ENCODE measurements at regions not wholly inside any gene's neighbourhood (a gene's known extent, or its start where the extent isn't known, plus 50 kb on each side); places are given as distances from the start of the nearest gene placed in this dataset.
A peak's percentile ranks its signal among the peaks of the same experiment; 100 is the strongest.
"Not testable (repeated sequence)": the region's sequence is repeated elsewhere in the genome, so short reads cannot be mapped to it uniquely, and the experiment has no call there.

- DNase-seq = peak; percentile 9
Measured at GRCh38 chr2:57190007-57190406, 856.6 kb upstream of the VRK2 start.

GRCh38 chr2:57199663-57200062, 846.9 kb upstream of the VRK2 start:
- DNase-seq = no peak

GRCh38 chr2:57204364-57204763, 842.2 kb upstream of the VRK2 start:
- no peak for DNase-seq

GRCh38 chr2:57205241-57205640, 841.4 kb upstream of the VRK2 start:
- DNase-seq = no peak

GRCh38 chr2:57207191-57207590, 839.4 kb upstream of the VRK2 start:
- DNase-seq = no peak

GRCh38 chr2:57209799-57210198, 836.8 kb upstream of the VRK2 start:
- DNase-seq = no peak

- no peak for DNase-seq
Measured at GRCh38 chr2:57210855-57211254, 835.8 kb upstream of the VRK2 start.

GRCh38 chr2:57217013-57217412, 829.6 kb upstream of the VRK2 start:
- no peak for DNase-seq

- no peak for DNase-seq
Measured at GRCh38 chr2:57218206-57218605, 828.4 kb upstream of the VRK2 start.

GRCh38 chr2:57229706-57230105, 816.9 kb upstream of the VRK2 start:
- not testable (repeated sequence) for DNase-seq

- not testable (repeated sequence) for DNase-seq
Measured at GRCh38 chr2:57232341-57232740, 814.3 kb upstream of the VRK2 start.

- not testable (repeated sequence) for DNase-seq
Measured at GRCh38 chr2:57251495-57251894, 795.1 kb upstream of the VRK2 start.

GRCh38 chr2:57276408-57276807, 770.2 kb upstream of the VRK2 start:
- not testable (repeated sequence) for DNase-seq

GRCh38 chr2:57278451-57278850, 768.2 kb upstream of the VRK2 start:
- no peak for DNase-seq

- peak; percentile 6 for DNase-seq
Measured at GRCh38 chr2:57291209-57291608, 755.4 kb upstream of the VRK2 start.

GRCh38 chr2:57296795-57297517, 749.6 kb upstream of the VRK2 start:
- DNase-seq = no peak

GRCh38 chr2:57313678-57314077, 732.9 kb upstream of the VRK2 start:
- DNase-seq = no peak

- DNase-seq = no peak
Measured at GRCh38 chr2:57314682-57315081, 731.9 kb upstream of the VRK2 start.

GRCh38 chr2:57330447-57330846, 716.2 kb upstream of the VRK2 start:
- no peak for DNase-seq

- no peak for DNase-seq
Measured at GRCh38 chr2:57333221-57333620, 713.4 kb upstream of the VRK2 start.

- DNase-seq = no peak
Measured at GRCh38 chr2:57343391-57344006, 703.1 kb upstream of the VRK2 start.

GRCh38 chr2:57368190-57368589, 678.4 kb upstream of the VRK2 start:
- no peak for DNase-seq

- peak; percentile 6 for DNase-seq
Measured at GRCh38 chr2:57370882-57371585, 675.6 kb upstream of the VRK2 start.

Data from retina (tissue), 1 donor.